Activated CD8-positive, alpha-beta T cell treated with anti-CD3 and anti-CD28 coated beads for 36 hours (primary cell): ENCODE measurements at regions not wholly inside any gene's neighbourhood (a gene's known extent, or its start where the extent isn't known, plus 50 kb on each side); places are given as distances from the start of the nearest gene placed in this dataset.
A peak's percentile ranks its signal among the peaks of the same experiment; 100 is the strongest.

Experiments used
- ATAC-seq: fragments of 200-7000 bp; cut with Tn5 transposase; one replicate; pipeline ENCODE4 v1.10.0; 2021; ENCODE audit warnings: mild to moderate bottlenecking, moderate library complexity
- CTCF ChIA-PET: fragments of 350-600 bp; sonication (Branson Sonifier 250); formaldehyde crosslinking; loops from one replicate; lab custom pipeline; 2021; ENCODE audit warnings: antibody characterized with exemption; lab: Charles Lee
- POLR2A ChIA-PET: fragments of 350-600 bp; sonication (Branson Sonifier 250); formaldehyde crosslinking; loops from one replicate; lab custom pipeline; 2021; ENCODE audit warnings: antibody characterized with exemption; lab: Charles Lee
- DNase-seq: peaks from one replicate; pipeline ENCODE4 v3.0.0-alpha.2; 2020
- H3K27ac Mint-ChIP-seq: one replicate; pipeline ENCODE4 v1.8.0; 2021; ENCODE audit warnings: mild to moderate bottlenecking, mixed read lengths
- H3K27me3 Mint-ChIP-seq: one replicate; pipeline ENCODE4 v1.8.0; 2021; ENCODE audit warnings: mixed read lengths
- H3K36me3 Mint-ChIP-seq: one replicate; pipeline ENCODE4 v1.8.0; 2021; ENCODE audit warnings: low read depth, mixed read lengths
- H3K4me1 Mint-ChIP-seq: one replicate; pipeline ENCODE4 v1.8.0; 2021; ENCODE audit warnings: low read depth, mixed read lengths
- H3K4me3 Mint-ChIP-seq: one replicate; pipeline ENCODE4 v1.8.0; 2021; ENCODE audit warnings: mild to moderate bottlenecking, moderate library complexity, mixed read lengths
- H3K9me3 Mint-ChIP-seq: one replicate; pipeline ENCODE4 v1.8.0; 2021; ENCODE audit warnings: mixed read lengths
- CTCF ChIP-seq: fragments of 200-600 bp; IDR thresholded peaks from one replicate; pipeline ENCODE4 v1.8.0; 2022; ENCODE audit warnings: antibody characterized with exemption, mild to moderate bottlenecking
- intact Hi-C: fragments of 100-400 bp; cut with micrococcal nuclease; formaldehyde crosslinking; loops from one replicate; pipeline ENCODE4 v1.10.0; 2022

GRCh38 chr9:18255158-18255629 is 218.8 kb upstream of the ADAMTSL1 start:
- peak; percentile 82 for DNase-seq
- POLR2A ChIA-PET = no interaction called here
- H3K27me3 Mint-ChIP-seq = peaks cover 7% of the 10 kb centered on the region
- peak; percentile 93 for TF ChIP-seq CTCF
- no peaks in the 10 kb centered on the region for H3K36me3 Mint-ChIP-seq
- no peaks in the 10 kb centered on the region for H3K4me1 Mint-ChIP-seq
- ATAC-seq = peak; percentile 81
- intact Hi-C loops = loop anchor here (5.0 kb wide), 3 partner anchors 187 to 1202 kb away; partner anchors contain the start of gene SAXO1
- no peak overlapping the region for H3K4me3 Mint-ChIP-seq
- no peaks in the 10 kb centered on the region for H3K9me3 Mint-ChIP-seq
- CTCF ChIA-PET = interaction anchor here (0.6 to 5.1 kb wide), 39 partner anchors 8 to 1699 kb away, joined by 3 to 44 read pairs (median 4); no protein-coding TSS in a partner anchor
- no peak overlapping the region for H3K27ac Mint-ChIP-seq

- Mint-ChIP-seq H3K4me3 (no peak overlapping the region), H3K27me3 (peaks cover 6% of the 10 kb centered on the region), H3K4me1 (no peaks in the 10 kb centered on the region), H3K9me3 (no peaks in the 10 kb centered on the region), H3K27ac (no peak overlapping the region), H3K36me3 (no peaks in the 10 kb centered on the region)
- ATAC-seq (no peak), DNase-seq (no peak)
- no peak for TF ChIP-seq CTCF
- intact Hi-C loops = loop anchor here (5.0 kb wide), 3 partner anchors 187 to 1202 kb away; partner anchors contain the start of gene SAXO1
- ChIA-PET POLR2A (no interaction called here), CTCF (interaction anchor here (0.6 to 5.1 kb wide), 15 partner anchors 9 to 1698 kb away, joined by 3 to 44 read pairs (median 4); no protein-coding TSS in a partner anchor)
Observed at GRCh38 chr9:18255747-18256146, 218.2 kb upstream of the ADAMTSL1 start.

GRCh38 chr9:18256568-18256967 is 217.4 kb upstream of the ADAMTSL1 start:
- Mint-ChIP-seq H3K36me3 (no peaks in the 10 kb centered on the region), H3K27ac (no peak overlapping the region), H3K9me3 (no peaks in the 10 kb centered on the region), H3K4me3 (no peak overlapping the region), H3K27me3 (peaks cover 6% of the 10 kb centered on the region), H3K4me1 (no peaks in the 10 kb centered on the region)
- ATAC-seq = no peak
- no peak for TF ChIP-seq CTCF
- intact Hi-C loops = loop anchor here (5.0 kb wide), 3 partner anchors 186 to 1201 kb away; partner anchors contain the start of gene SAXO1
- POLR2A ChIA-PET = no interaction called here
- CTCF ChIA-PET = interaction anchor here (1.6 to 5.1 kb wide), 4 partner anchors 9 to 771 kb away, joined by 3 to 44 read pairs (median 44); no protein-coding TSS in a partner anchor
- DNase-seq = no peak

GRCh38 chr9:18260521-18260920 is 213.4 kb upstream of the ADAMTSL1 start:
- no peak for DNase-seq
- intact Hi-C loops = no loop called here
- Mint-ChIP-seq H3K27ac (no peak overlapping the region), H3K9me3 (no peaks in the 10 kb centered on the region), H3K27me3 (peaks cover 8% of the 10 kb centered on the region), H3K36me3 (no peaks in the 10 kb centered on the region), H3K4me3 (no peak overlapping the region), H3K4me1 (no peaks in the 10 kb centered on the region)
- TF ChIP-seq CTCF = no peak
- POLR2A ChIA-PET = no interaction called here
- ATAC-seq = no peak
- CTCF ChIA-PET = interaction anchor here (1.8 kb wide), 1 partner anchor 182 kb away, joined by 5 read pairs; no protein-coding TSS in a partner anchor

GRCh38 chr9:18261181-18261580 is 212.8 kb upstream of the ADAMTSL1 start:
- Mint-ChIP-seq H3K4me3 (no peak overlapping the region), H3K9me3 (no peaks in the 10 kb centered on the region), H3K4me1 (no peaks in the 10 kb centered on the region), H3K27ac (no peak overlapping the region), H3K27me3 (peaks cover 2% of the 10 kb centered on the region), H3K36me3 (no peaks in the 10 kb centered on the region)
- TF ChIP-seq CTCF = no peak
- CTCF ChIA-PET = no interaction called here
- intact Hi-C loops = no loop called here
- POLR2A ChIA-PET = no interaction called here
- no peak for DNase-seq
- ATAC-seq = no peak
